ENCODE measurements at regions not wholly inside any gene's neighbourhood (a gene's known extent, or its start where the extent isn't known, plus 50 kb on each side); places are given as distances from the start of the nearest gene placed in this dataset.

GRCh38 chr12:131608740-131609690 lies 101.9 kb upstream of the SFSWAP start:
- peak; percentile 68 for TF ChIP-seq CTCF (IDR thresholded peaks at IDR 0.05; ENCODE audit: extremely low read depth, low read depth, low read length)
- no peaks in the 10 kb centered on the region for H3K9me3 ChIP-seq (ENCODE audit: low read depth, low read length)
- no peaks in the 10 kb centered on the region for H3K36me3 ChIP-seq (ENCODE audit: insufficient read depth, low read length)
- peaks cover 9% of the 10 kb centered on the region for H3K27me3 ChIP-seq (ENCODE audit: insufficient read depth, low read length)
- H2AFZ ChIP-seq (ENCODE audit: low read length): no peak overlapping the region
- no peaks in the 10 kb centered on the region for H3K79me2 ChIP-seq (ENCODE audit: insufficient read depth, low read length)
- no peaks in the 10 kb centered on the region for H4K20me1 ChIP-seq (ENCODE audit: insufficient read depth, low read length)
- no peak overlapping the region for H3K27ac ChIP-seq (ENCODE audit: low read depth, low read length)
- H3K4me3 ChIP-seq (ENCODE audit: insufficient read depth, low read length): no peak overlapping the region
- no peaks in the 10 kb centered on the region for H3K4me1 ChIP-seq (ENCODE audit: insufficient read depth, low read length)
- H3K4me2 ChIP-seq (ENCODE audit: insufficient read depth, low read length): peak overlapping the region; percentile 41
- DNase-seq (ENCODE audit: insufficient read length, low spot score, missing footprints): peak; percentile 96

GRCh38 chr12:131609762-131610161 lies 101.1 kb upstream of the SFSWAP start:
- TF ChIP-seq CTCF (IDR thresholded peaks at IDR 0.05; ENCODE audit: extremely low read depth, low read depth, low read length): no peak
- peak; percentile 44 for DNase-seq (ENCODE audit: insufficient read length, low spot score, missing footprints)
- no peak overlapping the region for H3K4me3 ChIP-seq (ENCODE audit: insufficient read depth, low read length)
- no peaks in the 10 kb centered on the region for H3K36me3 ChIP-seq (ENCODE audit: insufficient read depth, low read length)
- no peak overlapping the region for H2AFZ ChIP-seq (ENCODE audit: low read length)
- H3K27me3 ChIP-seq (ENCODE audit: insufficient read depth, low read length): peaks cover 10% of the 10 kb centered on the region
- H3K27ac ChIP-seq (ENCODE audit: low read depth, low read length): no peak overlapping the region
- H3K4me2 ChIP-seq (ENCODE audit: insufficient read depth, low read length): peak overlapping the region; percentile 41
- no peaks in the 10 kb centered on the region for H4K20me1 ChIP-seq (ENCODE audit: insufficient read depth, low read length)
- no peaks in the 10 kb centered on the region for H3K4me1 ChIP-seq (ENCODE audit: insufficient read depth, low read length)
- no peaks in the 10 kb centered on the region for H3K79me2 ChIP-seq (ENCODE audit: insufficient read depth, low read length)
- no peaks in the 10 kb centered on the region for H3K9me3 ChIP-seq (ENCODE audit: low read depth, low read length)

- H4K20me1 ChIP-seq (ENCODE audit: insufficient read depth, low read length): no peaks in the 10 kb centered on the region
- H3K4me1 ChIP-seq (ENCODE audit: insufficient read depth, low read length): no peaks in the 10 kb centered on the region
- H3K4me3 ChIP-seq (ENCODE audit: insufficient read depth, low read length): no peak overlapping the region
- no peaks in the 10 kb centered on the region for H3K36me3 ChIP-seq (ENCODE audit: insufficient read depth, low read length)
- no peak overlapping the region for H3K27ac ChIP-seq (ENCODE audit: low read depth, low read length)
- no peaks in the 10 kb centered on the region for H3K9me3 ChIP-seq (ENCODE audit: low read depth, low read length)
- H2AFZ ChIP-seq (ENCODE audit: low read length): no peak overlapping the region
- TF ChIP-seq CTCF (IDR thresholded peaks at IDR 0.05; ENCODE audit: extremely low read depth, low read depth, low read length): no peak
- H3K79me2 ChIP-seq (ENCODE audit: insufficient read depth, low read length): no peaks in the 10 kb centered on the region
- no peak overlapping the region for H3K4me2 ChIP-seq (ENCODE audit: insufficient read depth, low read length)
- DNase-seq (ENCODE audit: insufficient read length, low spot score, missing footprints): peak; percentile 58
- peaks cover 10% of the 10 kb centered on the region for H3K27me3 ChIP-seq (ENCODE audit: insufficient read depth, low read length)
Measured at GRCh38 chr12:131610181-131610580, 100.7 kb upstream of the SFSWAP start.

- peak; percentile 35 for DNase-seq (ENCODE audit: insufficient read length, low spot score, missing footprints)
- Histone ChIP-seq H3K36me3 (ENCODE audit: insufficient read depth, low read length) (no peaks in the 10 kb centered on the region), H3K27me3 (ENCODE audit: insufficient read depth, low read length) (peaks cover 6% of the 10 kb centered on the region), H4K20me1 (ENCODE audit: insufficient read depth, low read length) (no peaks in the 10 kb centered on the region), H3K4me2 (ENCODE audit: insufficient read depth, low read length) (no peak overlapping the region), H3K4me3 (ENCODE audit: insufficient read depth, low read length) (no peak overlapping the region), H3K27ac (ENCODE audit: low read depth, low read length) (no peak overlapping the region), H3K79me2 (ENCODE audit: insufficient read depth, low read length) (no peaks in the 10 kb centered on the region), H3K9me3 (ENCODE audit: low read depth, low read length) (no peaks in the 10 kb centered on the region), H2AFZ (ENCODE audit: low read length) (no peak overlapping the region), H3K4me1 (ENCODE audit: insufficient read depth, low read length) (no peaks in the 10 kb centered on the region)
- no peak for TF ChIP-seq CTCF (IDR thresholded peaks at IDR 0.05; ENCODE audit: extremely low read depth, low read depth, low read length)
Measured at GRCh38 chr12:131610891-131611290, 100.0 kb upstream of the SFSWAP start.

Measured in osteoblast (primary cell).